Erythroblast (primary cell): ENCODE measurements at regions not wholly inside any gene's neighbourhood (a gene's known extent, or its start where the extent isn't known, plus 50 kb on each side); places are given as distances from the start of the nearest gene placed in this dataset.

Experiments
- GATA1 ChIP-seq: IDR thresholded peaks from 2 replicates; pipeline ENCODE4 v1.6.1; 2011; ENCODE audit warnings: low read depth, mild to moderate bottlenecking, control low read depth, low read length, moderate library complexity
- POLR2A ChIP-seq: IDR thresholded peaks from 2 replicates; pipeline ENCODE4 v1.6.1; 2011; ENCODE audit warnings: mild to moderate bottlenecking, low read length

DNA sequence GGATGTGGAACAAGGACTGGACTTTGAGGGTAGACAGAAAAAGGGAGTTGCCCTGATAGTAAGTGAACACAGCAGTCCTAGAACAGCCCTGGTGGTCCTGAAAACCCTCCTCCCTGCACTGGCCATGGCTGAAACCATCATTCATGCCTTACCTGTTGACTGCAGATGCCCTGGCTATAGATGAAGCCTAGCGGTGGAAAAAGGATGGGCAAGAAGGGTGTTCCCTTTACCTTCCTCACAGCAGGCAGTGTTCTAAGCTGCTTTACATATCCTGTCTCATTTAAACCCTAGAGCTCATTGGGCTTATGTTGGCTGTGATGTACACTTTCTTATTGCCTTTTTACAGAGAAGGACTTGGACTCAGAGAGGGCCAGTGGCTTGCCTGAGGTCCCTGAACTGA, 133.6 kb downstream of the C11orf91 start:
- TF ChIP-seq POLR2A (no peak), GATA1 (no peak)
